HEK293 (cell line): ENCODE measurements at regions not wholly inside any gene's neighbourhood (a gene's known extent, or its start where the extent isn't known, plus 50 kb on each side); places are given as distances from the start of the nearest gene placed in this dataset.

ENCODE experiments used
- CTCF ChIA-PET: fragments of 350-600 bp; formaldehyde crosslinking; extraction: SDS; loops from one replicate; lab custom pipeline; 2021; ENCODE audit warnings: antibody characterized with exemption; lab: Yijun Ruan, JAX
- POLR2A ChIA-PET: fragments of 300-600 bp; formaldehyde crosslinking; extraction: SDS; loops from one replicate; lab custom pipeline; 2020; ENCODE audit warnings: antibody characterized with exemption, inconsistent platforms; lab: Yijun Ruan, JAX
- H3K27ac ChIP-seq: fragments of 200-500 bp; sonication (Bioruptor generic); 2 replicates; pipeline ENCODE4 v1.5.1; 2014; ENCODE audit warnings: low read depth, low read length, control low read depth, inconsistent platforms; ENCODE audit errors: extremely low read depth
- H3K36me3 ChIP-seq, 2 experiments: fragments of 200-500 bp in 1 of 2; sonication (Bioruptor generic) in 1 of 2; 1 replicate in 1 of 2; 2 replicates in 1 of 2; pipeline ENCODE4 v1.5.1; 2014 to 2017; ENCODE audit warnings: inconsistent platforms in 2 of 2, low read length in 2 of 2; ENCODE audit not compliant: control insufficient read depth in 2 of 2, insufficient read depth in 1 of 2
- H3K4me1 ChIP-seq: fragments of 200-500 bp; sonication (Bioruptor generic); 2 replicates; pipeline ENCODE4 v1.5.1; 2014; ENCODE audit warnings: mild to moderate bottlenecking, low read length, inconsistent platforms; ENCODE audit not compliant: control insufficient read depth, insufficient read depth
- H3K4me3 ChIP-seq: 2 replicates; pipeline ENCODE4 v1.5.1; 2011; ENCODE audit warnings: low read depth, mild to moderate bottlenecking, control low read depth, low read length, moderate library complexity
- H3K9me3 ChIP-seq: fragments of 200-500 bp; sonication (Bioruptor generic); 2 replicates; pipeline ENCODE4 v1.5.1; 2014; ENCODE audit warnings: low read depth, low read length, inconsistent platforms; ENCODE audit not compliant: control insufficient read depth, insufficient read depth
- BCL11A ChIP-seq: fragments of 450-650 bp; formaldehyde crosslinking; IDR thresholded peaks from 2 replicates; pipeline ENCODE4 v1.5.1; 2016; ENCODE audit warnings: low read depth, missing biosample characterization, missing genetic modification characterization
- EGR2 ChIP-seq: fragments of 450-650 bp; formaldehyde crosslinking; IDR thresholded peaks from 2 replicates; pipeline ENCODE4 v1.5.1; 2016; ENCODE audit warnings: low read depth, missing biosample characterization, missing genetic modification characterization
- GFI1B ChIP-seq: fragments of 450-650 bp; formaldehyde crosslinking; IDR thresholded peaks from 2 replicates; pipeline ENCODE4 v1.5.1; 2016; ENCODE audit warnings: missing biosample characterization, missing genetic modification characterization
- GLI2 ChIP-seq: fragments of 450-650 bp; formaldehyde crosslinking; IDR thresholded peaks from 2 replicates; pipeline ENCODE4; 2017; ENCODE audit warnings: missing biosample characterization, missing genetic modification characterization, low read depth, borderline replicate concordance
- KLF8 ChIP-seq: fragments of 450-650 bp; formaldehyde crosslinking; IDR thresholded peaks from 2 replicates; pipeline ENCODE4 v1.5.1; 2016; ENCODE audit warnings: missing biosample characterization, missing genetic modification characterization
- MZF1 ChIP-seq: fragments of 450-650 bp; formaldehyde crosslinking; IDR thresholded peaks from 2 replicates; pipeline ENCODE4 v1.5.1; 2017; ENCODE audit warnings: missing biosample characterization, missing genetic modification characterization, borderline replicate concordance
- RBAK ChIP-seq: fragments of 450-650 bp; formaldehyde crosslinking; IDR thresholded peaks from 2 replicates; pipeline ENCODE4 v1.5.1; 2016; ENCODE audit warnings: missing biosample characterization, missing genetic modification characterization
- YY2 ChIP-seq: fragments of 450-650 bp; formaldehyde crosslinking; IDR thresholded peaks from 2 replicates; pipeline ENCODE4 v1.5.1; 2016; ENCODE audit warnings: missing biosample characterization, missing genetic modification characterization
- ZNF239 ChIP-seq: fragments of 450-650 bp; formaldehyde crosslinking; IDR thresholded peaks from 2 replicates; pipeline ENCODE4 v1.5.1; 2016; ENCODE audit warnings: missing biosample characterization, missing genetic modification characterization
- ZNF302 ChIP-seq: fragments of 450-650 bp; formaldehyde crosslinking; IDR thresholded peaks from 2 replicates; pipeline ENCODE4 v1.5.1; 2016; ENCODE audit warnings: missing biosample characterization, missing genetic modification characterization, low read depth
- ZNF394 ChIP-seq: fragments of 450-650 bp; formaldehyde crosslinking; IDR thresholded peaks from 2 replicates; pipeline ENCODE4 v1.5.1; 2016; ENCODE audit warnings: missing biosample characterization, missing genetic modification characterization, mild to moderate bottlenecking, moderate library complexity, borderline replicate concordance
- ZNF501 ChIP-seq: fragments of 450-650 bp; formaldehyde crosslinking; IDR thresholded peaks from 2 replicates; pipeline ENCODE4 v1.5.1; 2016; ENCODE audit warnings: missing biosample characterization, missing genetic modification characterization
- ZNF555 ChIP-seq: fragments of 450-650 bp; formaldehyde crosslinking; conservative IDR thresholded peaks from 2 replicates; pipeline ENCODE4 v1.5.1; 2017; ENCODE audit warnings: missing biosample characterization, mild to moderate bottlenecking, missing genetic modification characterization, inconsistent platforms
- ZNF558 ChIP-seq: fragments of 450-650 bp; formaldehyde crosslinking; IDR thresholded peaks from 2 replicates; pipeline ENCODE4 v1.5.1; 2016; ENCODE audit warnings: missing biosample characterization, missing genetic modification characterization
- ZNF596 ChIP-seq: fragments of 450-650 bp; IDR thresholded peaks from 2 replicates; pipeline ENCODE4 v1.5.0; 2018; ENCODE audit warnings: missing biosample characterization, mild to moderate bottlenecking, missing genetic modification characterization, moderate library complexity
- ZNF600 ChIP-seq: fragments of 450-650 bp; formaldehyde crosslinking; IDR thresholded peaks from 2 replicates; pipeline ENCODE4 v1.5.1; 2016; ENCODE audit warnings: missing biosample characterization, missing genetic modification characterization
- ZNF610 ChIP-seq: fragments of 450-650 bp; formaldehyde crosslinking; IDR thresholded peaks from 2 replicates; pipeline ENCODE4 v1.5.1; 2016; ENCODE audit warnings: missing biosample characterization, missing genetic modification characterization, borderline replicate concordance
- TF ChIP-seq, protein P1 (sequence below): fragments of 450-650 bp; formaldehyde crosslinking; IDR thresholded peaks from 2 replicates; pipeline ENCODE4 v1.5.1; 2017; ENCODE audit warnings: missing biosample characterization, missing genetic modification characterization

DNA sequence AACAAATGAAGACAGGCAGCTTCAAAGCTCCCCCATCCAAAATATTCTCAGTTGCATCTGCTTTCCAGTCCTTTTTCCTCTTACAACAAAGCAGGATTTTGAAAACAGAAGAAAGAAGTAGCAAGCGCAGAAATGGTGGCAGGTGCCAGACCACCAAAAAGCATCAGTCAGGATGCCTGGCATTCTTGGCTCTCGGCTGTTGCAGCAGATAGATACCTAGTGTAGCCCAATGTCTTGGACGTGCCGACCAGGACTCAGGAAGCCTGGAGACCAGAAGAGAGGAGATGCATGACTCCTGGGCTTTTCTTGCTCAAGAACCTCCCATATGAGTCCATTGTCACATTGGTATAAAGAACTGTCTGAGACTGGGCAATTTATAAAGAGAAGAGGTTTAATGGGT, 115.2 kb downstream of the RAB18 start:
- no peak overlapping the region for H3K4me3 ChIP-seq
- H3K4me1 ChIP-seq = no peaks in the 10 kb centered on the region
- no peak overlapping the region for H3K27ac ChIP-seq
- H3K36me3 ChIP-seq = no peaks in the 10 kb centered on the region
- CTCF ChIA-PET = no interaction called here
- H3K9me3 ChIP-seq = no peaks in the 10 kb centered on the region
- TF ChIP-seq, protein P1, sequence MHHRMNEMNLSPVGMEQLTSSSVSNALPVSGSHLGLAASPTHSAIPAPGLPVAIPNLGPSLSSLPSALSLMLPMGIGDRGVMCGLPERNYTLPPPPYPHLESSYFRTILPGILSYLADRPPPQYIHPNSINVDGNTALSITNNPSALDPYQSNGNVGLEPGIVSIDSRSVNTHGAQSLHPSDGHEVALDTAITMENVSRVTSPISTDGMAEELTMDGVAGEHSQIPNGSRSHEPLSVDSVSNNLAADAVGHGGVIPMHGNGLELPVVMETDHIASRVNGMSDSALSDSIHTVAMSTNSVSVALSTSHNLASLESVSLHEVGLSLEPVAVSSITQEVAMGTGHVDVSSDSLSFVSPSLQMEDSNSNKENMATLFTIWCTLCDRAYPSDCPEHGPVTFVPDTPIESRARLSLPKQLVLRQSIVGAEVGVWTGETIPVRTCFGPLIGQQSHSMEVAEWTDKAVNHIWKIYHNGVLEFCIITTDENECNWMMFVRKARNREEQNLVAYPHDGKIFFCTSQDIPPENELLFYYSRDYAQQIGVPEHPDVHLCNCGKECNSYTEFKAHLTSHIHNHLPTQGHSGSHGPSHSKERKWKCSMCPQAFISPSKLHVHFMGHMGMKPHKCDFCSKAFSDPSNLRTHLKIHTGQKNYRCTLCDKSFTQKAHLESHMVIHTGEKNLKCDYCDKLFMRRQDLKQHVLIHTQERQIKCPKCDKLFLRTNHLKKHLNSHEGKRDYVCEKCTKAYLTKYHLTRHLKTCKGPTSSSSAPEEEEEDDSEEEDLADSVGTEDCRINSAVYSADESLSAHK (tag by site-specific recombination) = no peak
- TF ChIP-seq BCL11A (tag by site-specific recombination) (no peak), GLI2 (tag by site-specific recombination) (no peak), ZNF302 (tag by site-specific recombination) (no peak), RBAK (tag by site-specific recombination) (no peak), ZNF596 (tag by site-specific recombination) (no peak)
- POLR2A ChIA-PET = no interaction called here

DNA sequence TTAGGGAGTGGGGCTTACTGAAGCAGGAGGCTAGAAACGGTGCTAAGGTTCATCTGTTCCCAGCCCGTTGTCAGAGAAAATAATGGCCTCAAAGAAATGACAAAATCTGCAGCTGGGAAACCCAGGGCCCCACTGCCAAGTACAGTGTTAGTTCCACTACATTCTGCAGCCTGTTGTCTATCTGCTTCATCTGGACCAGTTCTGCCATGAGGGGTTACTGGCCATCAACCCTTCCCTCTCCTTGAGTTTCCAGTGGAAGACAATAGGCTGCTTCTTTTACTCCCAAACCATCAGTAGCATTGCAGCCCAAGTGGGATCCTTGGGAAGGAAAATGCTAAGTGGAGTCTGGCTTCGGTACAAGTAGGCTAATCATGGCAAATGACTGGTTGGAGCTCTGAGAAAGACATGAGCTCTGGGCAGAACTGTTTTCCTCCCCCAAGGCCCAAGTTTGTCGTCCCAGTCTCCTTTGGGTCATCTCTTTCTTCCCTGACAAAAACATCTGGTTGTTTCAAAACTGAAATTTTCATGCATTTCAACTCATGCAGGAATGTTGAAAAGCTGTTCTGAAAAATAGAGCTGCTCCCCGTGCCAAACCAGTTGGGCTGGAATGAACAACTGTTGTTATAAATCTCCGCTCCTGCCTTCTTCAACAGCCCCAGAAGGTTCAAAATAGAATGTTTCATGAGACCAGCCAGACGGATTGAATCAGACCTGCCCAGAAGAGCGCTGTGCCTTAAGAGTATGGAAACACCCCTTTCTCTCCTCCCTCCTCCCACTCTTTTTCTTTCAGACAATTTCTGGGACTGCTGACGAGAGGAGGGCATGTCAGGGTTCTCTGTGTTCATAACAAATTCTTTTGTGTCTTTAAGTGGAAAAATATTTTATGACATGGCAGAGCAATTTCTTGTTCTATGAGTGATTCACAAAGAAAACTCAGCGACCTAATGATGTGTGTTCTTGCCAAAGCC, 116.6 kb downstream of the RAB18 start:
- Histone ChIP-seq H3K36me3 (no peaks in the 10 kb centered on the region), H3K27ac (no peak overlapping the region), H3K4me3 (no peak overlapping the region), H3K9me3 (no peaks in the 10 kb centered on the region), H3K4me1 (no peaks in the 10 kb centered on the region)
- CTCF ChIA-PET = interaction anchor here (0.9 kb wide), 1 partner anchor 761 kb away, joined by 3 read pairs; no protein-coding TSS in a partner anchor
- POLR2A ChIA-PET = no interaction called here
- TF ChIP-seq ZNF555 (tag by site-specific recombination) (no peak), GFI1B (no peak), YY2 (tag by site-specific recombination) (no peak)

DNA sequence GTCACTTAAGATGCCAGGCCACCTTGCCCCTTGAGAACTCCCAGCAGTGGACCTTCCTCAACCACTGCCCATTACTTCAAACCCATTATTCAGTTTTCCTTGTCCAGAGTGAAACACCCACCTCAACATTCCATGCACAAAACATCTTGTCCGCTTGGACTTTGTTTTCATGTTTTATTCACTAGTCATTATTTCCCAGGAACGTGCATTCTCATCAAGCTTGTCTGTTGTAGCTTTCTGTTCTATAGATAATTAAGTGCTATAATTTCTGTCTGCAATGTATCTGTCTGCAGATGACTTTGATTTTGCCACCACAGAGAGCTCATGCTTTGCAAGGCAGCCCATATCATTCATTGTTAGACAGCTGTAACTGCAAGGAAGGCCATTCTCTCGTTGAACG, 117.4 kb downstream of the RAB18 start:
- CTCF ChIA-PET = no interaction called here
- Histone ChIP-seq H3K36me3 (no peaks in the 10 kb centered on the region), H3K27ac (no peak overlapping the region), H3K4me3 (no peak overlapping the region), H3K4me1 (no peaks in the 10 kb centered on the region), H3K9me3 (no peaks in the 10 kb centered on the region)
- TF ChIP-seq KLF8 (tag by site-specific recombination) (no peak), ZNF239 (tag by site-specific recombination) (no peak), ZNF501 (tag by site-specific recombination) (no peak), MZF1 (tag by site-specific recombination) (no peak), ZNF600 (no peak), EGR2 (tag by site-specific recombination) (no peak), ZNF394 (no peak), ZNF610 (no peak), ZNF558 (tag by site-specific recombination) (no peak)
- POLR2A ChIA-PET = no interaction called here
